ENCODE measurements at regions not wholly inside any gene's neighbourhood (a gene's known extent, or its start where the extent isn't known, plus 50 kb on each side); places are given as distances from the start of the nearest gene placed in this dataset.

- TF ChIP-seq POLR2A (IDR thresholded peaks at IDR 0.05) (no peak), CTCF (IDR thresholded peaks at IDR 0.05) (no peak)
Observed at GRCh38 chr7:126378642-126379041, 874.1 kb downstream of the GRM8 start.
